CD4-positive, alpha-beta T cell treated with Interleukin-4 for 1 hour (primary cell): ENCODE measurements at regions not wholly inside any gene's neighbourhood (a gene's known extent, or its start where the extent isn't known, plus 50 kb on each side); places are given as distances from the start of the nearest gene placed in this dataset.

ENCODE experiments used
- DNase-seq, 2 donors: peaks; one replicate each; pipeline ENCODE4 v3.0.0-alpha.2; 2020 to 2022

- no peak for DNase-seq
These were observed 343.6 kb downstream of the FRK start for GRCh38 chr6:115717062-115717461.

- DNase-seq, result no peak
These were observed 348.3 kb downstream of the FRK start for GRCh38 chr6:115712291-115712961.

GRCh38 chr6:115708850-115709249, 351.8 kb downstream of the FRK start:
- no peak for DNase-seq

GRCh38 chr6:115706981-115707380, 353.7 kb downstream of the FRK start:
- no peak for DNase-seq

- no peak for DNase-seq
These were observed 354.4 kb downstream of the FRK start for GRCh38 chr6:115706324-115706723.

- no peak for DNase-seq
These were observed 356.7 kb downstream of the FRK start for GRCh38 chr6:115704028-115704427.

- DNase-seq, result no peak
These were observed 369.3 kb downstream of the FRK start for GRCh38 chr6:115691433-115691832.

GRCh38 chr6:115690854-115691253, 369.8 kb downstream of the FRK start:
- no peak for DNase-seq

GRCh38 chr6:115681978-115682775, 378.5 kb downstream of the FRK start:
- DNase-seq, result no peak

- no peak for DNase-seq
These were observed 380.1 kb downstream of the FRK start for GRCh38 chr6:115680621-115681020.

- no peak for DNase-seq
These were observed 383.5 kb downstream of the FRK start for GRCh38 chr6:115677198-115677597.

- DNase-seq, result no peak
These were observed 385.2 kb downstream of the FRK start for GRCh38 chr6:115675443-115675842.

- DNase-seq, result no peak
These were observed 391.9 kb downstream of the FRK start for GRCh38 chr6:115668781-115669180.

- no peak for DNase-seq
These were observed 392.5 kb downstream of the FRK start for GRCh38 chr6:115668211-115668610.

- DNase-seq, result no peak
These were observed 393.1 kb downstream of the FRK start for GRCh38 chr6:115667478-115668026.

GRCh38 chr6:115666997-115667396, 393.7 kb downstream of the FRK start:
- DNase-seq, result no peak

GRCh38 chr6:115665310-115665709, 395.4 kb downstream of the FRK start:
- DNase-seq, result no peak

GRCh38 chr6:115663681-115664080, 397.0 kb downstream of the FRK start:
- no peak for DNase-seq

- DNase-seq, result no peak
These were observed 416.9 kb downstream of the FRK start for GRCh38 chr6:115643762-115644161.

GRCh38 chr6:115634887-115635286, 425.8 kb downstream of the FRK start:
- no peak for DNase-seq

GRCh38 chr6:115634131-115634530, 426.6 kb downstream of the FRK start:
- no peak for DNase-seq

- DNase-seq, result no peak
These were observed 429.7 kb downstream of the FRK start for GRCh38 chr6:115631028-115631427.

- DNase-seq, result no peak
These were observed 430.2 kb downstream of the FRK start for GRCh38 chr6:115630424-115631024.

- no peak for DNase-seq
These were observed 431.3 kb downstream of the FRK start for GRCh38 chr6:115629415-115629814.
